RWPE2 (cell line): ENCODE measurements at regions not wholly inside any gene's neighbourhood (a gene's known extent, or its start where the extent isn't known, plus 50 kb on each side); places are given as distances from the start of the nearest gene placed in this dataset.

Experiments
- ATAC-seq: fragments of 200-7000 bp; cut with Tn5 transposase; 3 replicates; pipeline ENCODE4 v1.9.1; 2021; ENCODE audit warnings: low read depth
- DNase-seq: peaks from one replicate; pipeline ENCODE4 v3.0.0-alpha.2; 2020; ENCODE audit warnings: low spot score
- H3K27ac ChIP-seq: fragments of 450-650 bp; 2 replicates; pipeline ENCODE4 v1.5.1; 2017; ENCODE audit warnings: mild to moderate bottlenecking; ENCODE audit not compliant: poor library complexity, severe bottlenecking
- H3K27me3 ChIP-seq: fragments of 250-450 bp; sonication (Bioruptor Pico); 2 replicates; pipeline ENCODE4 v1.5.1; 2021; ENCODE audit warnings: mild to moderate bottlenecking, moderate library complexity; ENCODE audit not compliant: insufficient read depth, poor library complexity, severe bottlenecking
- H3K36me3 ChIP-seq: fragments of 250-450 bp; sonication (Bioruptor Pico); 2 replicates; pipeline ENCODE4 v1.5.1; 2020; ENCODE audit warnings: low read depth, mild to moderate bottlenecking, moderate library complexity
- H3K4me1 ChIP-seq: fragments of 250-450 bp; sonication (Bioruptor Pico); 2 replicates; pipeline ENCODE4 v1.5.1; 2021; ENCODE audit warnings: mild to moderate bottlenecking, moderate library complexity; ENCODE audit not compliant: insufficient read depth, poor library complexity, severe bottlenecking
- H3K4me3 ChIP-seq: fragments of 250-450 bp; sonication (Bioruptor Pico); 2 replicates; pipeline ENCODE4 v1.5.1; 2021; ENCODE audit warnings: mild to moderate bottlenecking, moderate library complexity; ENCODE audit not compliant: severe bottlenecking
- H3K9me3 ChIP-seq: fragments of 250-450 bp; sonication (Bioruptor Pico); 2 replicates; pipeline ENCODE4 v1.5.1; 2021; ENCODE audit warnings: mild to moderate bottlenecking, moderate library complexity; ENCODE audit not compliant: severe bottlenecking
- TF ChIP-seq, protein P1 (sequence below): fragments of 450-650 bp; IDR thresholded peaks from one replicate; pipeline ENCODE4 v1.5.1; 2017; ENCODE audit warnings: mild to moderate bottlenecking, moderate library complexity; ENCODE audit not compliant: poor library complexity, severe bottlenecking

DNA sequence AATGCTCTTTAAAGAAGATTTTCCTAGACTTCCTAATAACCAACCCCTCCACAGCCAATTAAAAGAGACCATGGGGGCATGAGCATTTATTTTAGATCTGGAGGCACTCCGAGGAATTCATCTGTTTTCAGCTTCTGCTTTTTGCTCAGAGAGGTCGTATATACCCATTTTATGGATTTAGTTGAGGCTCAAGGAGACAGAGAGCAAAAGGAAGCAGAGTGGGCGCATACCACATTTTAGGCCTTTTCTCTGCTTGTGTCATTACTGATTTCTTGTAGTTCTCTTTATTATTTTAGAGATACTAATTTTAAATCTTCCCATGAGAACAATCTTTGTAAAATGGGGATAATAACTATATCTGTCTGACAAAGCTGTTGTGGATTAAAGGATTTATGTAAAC is 129.6 kb upstream of the IFNGR1 start:
- DNase-seq (no peak), ATAC-seq (no peak)
- Histone ChIP-seq H3K4me3 (no peak overlapping the region), H3K4me1 (no peaks in the 10 kb centered on the region), H3K36me3 (no peaks in the 10 kb centered on the region), H3K9me3 (no peaks in the 10 kb centered on the region), H3K27me3 (peaks cover 11% of the 10 kb centered on the region), H3K27ac (no peak overlapping the region)
- TF ChIP-seq, protein P1, sequence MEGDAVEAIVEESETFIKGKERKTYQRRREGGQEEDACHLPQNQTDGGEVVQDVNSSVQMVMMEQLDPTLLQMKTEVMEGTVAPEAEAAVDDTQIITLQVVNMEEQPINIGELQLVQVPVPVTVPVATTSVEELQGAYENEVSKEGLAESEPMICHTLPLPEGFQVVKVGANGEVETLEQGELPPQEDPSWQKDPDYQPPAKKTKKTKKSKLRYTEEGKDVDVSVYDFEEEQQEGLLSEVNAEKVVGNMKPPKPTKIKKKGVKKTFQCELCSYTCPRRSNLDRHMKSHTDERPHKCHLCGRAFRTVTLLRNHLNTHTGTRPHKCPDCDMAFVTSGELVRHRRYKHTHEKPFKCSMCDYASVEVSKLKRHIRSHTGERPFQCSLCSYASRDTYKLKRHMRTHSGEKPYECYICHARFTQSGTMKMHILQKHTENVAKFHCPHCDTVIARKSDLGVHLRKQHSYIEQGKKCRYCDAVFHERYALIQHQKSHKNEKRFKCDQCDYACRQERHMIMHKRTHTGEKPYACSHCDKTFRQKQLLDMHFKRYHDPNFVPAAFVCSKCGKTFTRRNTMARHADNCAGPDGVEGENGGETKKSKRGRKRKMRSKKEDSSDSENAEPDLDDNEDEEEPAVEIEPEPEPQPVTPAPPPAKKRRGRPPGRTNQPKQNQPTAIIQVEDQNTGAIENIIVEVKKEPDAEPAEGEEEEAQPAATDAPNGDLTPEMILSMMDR = no peak

DNA sequence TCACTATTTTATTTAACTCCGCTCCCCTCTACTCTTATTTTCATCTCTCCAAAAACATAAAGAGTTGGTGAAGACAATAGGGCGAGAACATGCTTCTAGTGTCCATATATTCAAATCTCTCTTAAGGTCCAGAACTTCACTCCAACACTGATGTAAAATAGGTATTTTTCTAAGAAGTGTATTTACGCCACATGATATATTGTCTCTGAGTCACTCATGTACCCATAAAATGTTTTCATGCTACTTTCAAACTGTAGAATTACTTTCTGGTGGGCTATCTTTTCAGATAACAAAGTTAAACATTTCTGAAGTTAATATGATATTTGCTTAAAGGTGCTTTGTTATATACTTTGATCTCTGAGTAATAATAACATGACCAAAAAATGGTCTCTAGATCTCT is 124.1 kb upstream of the IFNGR1 start:
- DNase-seq = no peak
- Histone ChIP-seq H3K4me3 (no peak overlapping the region), H3K27me3 (peaks cover 11% of the 10 kb centered on the region), H3K36me3 (no peaks in the 10 kb centered on the region), H3K9me3 (no peaks in the 10 kb centered on the region), H3K27ac (no peak overlapping the region), H3K4me1 (no peaks in the 10 kb centered on the region)
- ATAC-seq = no peak
- TF ChIP-seq, protein P1 = no peak

DNA sequence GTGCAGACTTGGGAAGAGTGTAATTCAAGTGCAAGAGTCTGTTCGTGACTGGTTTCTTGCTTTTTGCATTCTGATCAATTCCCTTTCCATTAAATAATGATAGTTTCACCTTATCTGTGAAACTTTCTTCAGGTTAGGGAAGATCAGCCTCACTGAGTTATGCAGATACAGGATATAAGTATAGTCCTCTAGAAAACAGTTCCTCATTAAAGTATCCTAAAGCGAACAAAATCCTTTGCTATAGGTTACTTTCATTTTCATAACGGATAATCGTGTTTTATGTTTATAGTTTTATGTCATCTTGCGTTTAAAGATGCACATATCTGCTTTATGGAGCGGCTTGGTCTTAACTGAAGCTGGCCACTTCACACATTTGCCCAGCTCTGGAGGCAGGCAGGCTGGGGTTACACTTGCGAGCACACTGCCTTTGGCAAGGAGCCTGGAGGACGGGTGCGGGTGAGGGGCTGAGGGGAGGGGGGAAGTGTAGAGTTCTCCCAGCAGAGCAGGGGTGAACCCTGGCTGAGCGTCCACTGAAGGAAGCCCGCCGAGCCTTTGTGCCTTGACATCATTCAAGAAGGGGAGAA is 123.5 kb upstream of the IFNGR1 start:
- DNase-seq (no peak), ATAC-seq (no peak)
- Histone ChIP-seq H3K27me3 (peaks cover 11% of the 10 kb centered on the region), H3K36me3 (no peaks in the 10 kb centered on the region), H3K27ac (no peak overlapping the region), H3K9me3 (no peaks in the 10 kb centered on the region), H3K4me3 (no peak overlapping the region), H3K4me1 (no peaks in the 10 kb centered on the region)
- TF ChIP-seq, protein P1 = no peak

DNA sequence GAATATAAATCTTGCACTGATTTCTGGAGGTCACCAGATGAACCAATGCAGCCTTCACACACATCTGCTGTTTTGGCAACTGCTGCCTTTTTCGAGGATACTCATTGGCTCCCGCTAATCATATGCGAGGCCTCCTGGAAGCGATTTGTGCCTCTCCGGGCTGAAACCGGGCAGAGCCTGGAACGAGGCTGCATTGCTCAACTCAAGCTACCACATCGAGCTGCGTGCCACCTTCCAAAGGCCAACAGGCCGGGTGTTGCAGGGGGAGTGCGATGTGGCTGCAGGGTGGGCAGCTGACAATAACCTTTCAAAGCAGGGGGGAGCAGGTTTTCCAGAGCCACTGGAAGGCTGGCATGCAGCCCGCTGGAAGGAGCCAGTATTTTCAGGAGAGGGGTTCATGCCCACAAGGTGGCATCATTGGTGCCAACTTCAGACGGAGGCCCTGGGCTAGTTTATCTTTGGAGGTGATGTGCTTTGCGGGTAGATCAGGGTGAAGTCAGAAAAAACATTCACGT is 122.6 kb upstream of the IFNGR1 start:
- H3K4me3 ChIP-seq = no peak overlapping the region
- DNase-seq = no peak
- ATAC-seq = no peak

More for the DNA sequence above, 122.6 kb upstream of the IFNGR1 start:
- Histone ChIP-seq H3K36me3 (no peaks in the 10 kb centered on the region), H3K27me3 (peaks cover 7% of the 10 kb centered on the region), H3K4me1 (no peaks in the 10 kb centered on the region), H3K9me3 (no peaks in the 10 kb centered on the region), H3K27ac (no peak overlapping the region)
- TF ChIP-seq, protein P1 = peak; percentile 29
